GM21723 (cell line): ENCODE measurements at regions not wholly inside any gene's neighbourhood (a gene's known extent, or its start where the extent isn't known, plus 50 kb on each side); places are given as distances from the start of the nearest gene placed in this dataset.
"Not testable (repeated sequence)": the region's sequence is repeated elsewhere in the genome, so short reads cannot be mapped to it uniquely, and the experiment has no call there.

Experiments used
- ATAC-seq: cut with Tn5 transposase; IDR thresholded peaks from one replicate; pipeline ENCODE4 v1.9.1; 2021; ENCODE audit warnings: mild to moderate bottlenecking, moderate library complexity; ENCODE audit not compliant: unreplicated experiment

DNA sequence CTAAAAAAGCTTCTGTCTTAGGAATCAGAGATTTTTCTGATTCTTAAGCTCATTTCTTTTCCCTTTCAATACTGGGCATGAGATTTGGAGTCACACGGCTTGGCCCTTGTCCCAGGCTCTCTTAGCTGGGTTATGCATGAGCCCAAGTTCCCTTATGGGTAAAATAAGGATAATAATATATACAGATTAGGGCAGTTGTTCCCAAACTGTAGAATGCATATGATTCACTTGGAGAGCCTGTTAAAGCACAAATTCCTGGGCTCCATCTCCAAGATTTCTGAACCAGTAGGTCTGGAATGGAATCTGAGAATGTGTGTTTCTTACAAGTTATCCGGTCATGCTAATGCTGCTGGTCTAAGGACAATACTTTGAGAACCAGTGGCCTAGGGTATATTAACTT, 154.0 kb downstream of the REEP3 start:
- ATAC-seq = no peak

DNA sequence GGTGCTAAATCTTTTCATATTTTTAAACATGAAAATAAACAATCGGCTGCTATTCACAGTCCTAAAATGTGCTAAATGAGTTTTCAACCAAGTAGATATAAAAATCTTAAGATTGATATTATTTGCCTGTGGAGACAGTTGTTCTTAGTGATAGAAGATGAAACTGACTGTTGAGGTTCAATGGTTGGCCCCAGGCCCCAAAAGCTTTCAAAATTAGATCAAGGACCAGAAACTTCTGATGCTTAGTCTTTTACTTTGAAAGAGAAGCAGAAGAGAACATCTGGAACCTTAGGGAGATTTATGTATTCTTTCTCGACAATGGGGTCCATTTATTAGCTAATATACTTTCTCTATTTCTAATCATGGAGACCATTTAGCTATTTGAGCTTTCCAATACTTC, 155.8 kb downstream of the REEP3 start:
- no peak for ATAC-seq

DNA sequence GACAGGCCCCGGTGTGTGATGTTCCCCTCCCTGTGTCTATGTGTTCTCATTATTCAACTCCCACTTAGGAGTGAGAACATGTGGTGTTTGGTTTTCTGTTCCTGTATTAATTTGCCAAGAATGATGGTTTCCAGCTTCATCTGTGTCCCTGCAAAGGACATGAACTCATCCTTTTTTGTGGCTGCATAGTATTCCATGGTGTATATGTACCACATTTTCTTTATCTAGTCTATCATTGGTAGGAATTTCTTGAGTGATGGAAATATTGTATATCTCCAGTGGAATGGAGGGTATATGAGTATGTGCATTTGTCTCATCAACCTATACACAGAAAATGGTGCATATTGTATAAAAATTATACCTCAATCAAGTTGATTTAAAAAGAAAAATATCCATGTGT, 159.3 kb downstream of the REEP3 start:
- not testable (repeated sequence) for ATAC-seq

DNA sequence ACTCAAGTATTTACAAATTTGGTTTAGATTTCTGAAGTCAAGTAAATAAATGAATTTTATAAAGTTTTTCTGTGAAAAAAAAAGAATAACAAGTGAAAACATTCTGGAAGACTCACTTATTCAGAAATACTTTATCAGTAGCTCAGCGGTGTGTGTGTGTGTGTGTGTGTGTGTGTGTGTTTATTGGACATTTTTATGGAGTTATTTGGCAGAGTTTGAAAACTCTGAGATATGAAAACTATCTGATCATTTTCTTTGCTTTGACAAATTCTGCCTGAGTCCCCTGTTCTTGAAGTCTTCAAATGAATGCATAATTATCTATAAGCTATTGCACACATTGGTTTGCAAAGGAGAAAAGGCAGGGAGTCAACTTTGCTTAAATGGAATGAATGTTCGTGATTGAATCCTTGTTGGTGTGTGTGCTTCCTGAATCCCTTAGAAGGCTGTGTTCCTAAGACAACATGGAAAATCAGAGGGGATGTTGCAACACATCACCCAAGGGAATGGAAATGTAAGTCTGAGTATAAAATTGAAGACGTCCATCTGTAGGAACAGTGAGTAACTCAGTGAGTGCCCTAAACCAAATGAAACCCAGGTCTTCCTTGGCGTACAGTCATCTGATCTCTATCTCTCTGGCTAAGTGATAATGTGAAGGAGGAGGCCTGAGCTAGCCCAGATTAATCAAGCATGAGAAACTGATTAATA, 160.9 kb downstream of the REEP3 start:
- no peak for ATAC-seq

DNA sequence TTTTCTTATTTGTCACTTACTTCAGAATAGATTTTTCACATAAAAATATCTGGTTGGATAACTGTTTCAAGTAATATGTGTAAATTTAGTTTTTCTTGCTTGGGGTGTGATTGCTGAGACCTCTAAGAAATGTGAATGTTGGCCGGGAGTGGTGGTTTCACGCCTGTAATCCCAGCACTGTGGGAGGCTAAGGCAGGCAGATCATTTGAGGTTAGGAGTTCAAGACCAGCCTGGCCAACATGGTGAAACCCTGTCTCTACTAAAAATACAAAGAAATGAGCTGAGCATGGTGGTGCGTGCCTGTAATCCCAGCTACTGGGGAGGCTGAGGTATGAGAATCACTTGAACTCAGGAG, 161.5 kb downstream of the REEP3 start:
- ATAC-seq = not testable (repeated sequence)

DNA sequence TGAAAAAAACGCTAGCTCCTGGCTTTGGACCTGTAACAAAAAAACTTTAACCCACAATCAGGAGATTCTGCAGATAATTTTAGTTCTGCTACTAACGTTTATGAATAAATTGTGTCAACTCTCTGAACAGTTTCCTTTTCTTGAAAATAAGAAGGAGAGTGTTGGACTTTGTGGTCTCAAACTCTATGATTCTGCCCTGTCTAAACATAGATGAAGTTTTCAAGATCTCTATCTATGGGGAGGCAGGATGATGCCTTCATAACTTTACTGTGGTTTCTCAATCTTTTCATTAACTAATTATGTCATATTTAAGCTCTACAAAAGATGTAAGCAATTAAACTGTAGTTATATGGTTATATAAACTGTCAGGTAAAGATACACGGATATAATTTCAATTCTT, 162.0 kb downstream of the REEP3 start:
- ATAC-seq = no peak

DNA sequence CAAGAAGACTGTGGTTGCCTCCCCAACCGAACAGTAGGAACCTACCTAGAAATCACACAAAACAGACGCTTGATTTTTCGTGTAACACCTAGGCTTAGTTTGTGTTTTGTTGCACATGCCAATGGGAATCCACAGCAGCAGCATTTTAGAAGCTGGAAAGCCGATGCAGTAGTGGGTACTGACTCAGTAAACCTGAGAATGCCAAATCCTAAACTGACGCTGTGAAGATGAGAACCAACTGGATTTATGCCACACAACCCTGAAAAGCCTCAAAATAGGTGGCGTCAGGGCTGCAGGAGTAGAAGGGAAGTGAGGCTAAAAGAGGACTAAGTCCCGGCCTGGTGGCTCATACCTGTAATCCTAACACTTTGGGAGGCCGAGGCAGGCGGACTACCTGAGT, 162.5 kb downstream of the REEP3 start:
- ATAC-seq = no peak

DNA sequence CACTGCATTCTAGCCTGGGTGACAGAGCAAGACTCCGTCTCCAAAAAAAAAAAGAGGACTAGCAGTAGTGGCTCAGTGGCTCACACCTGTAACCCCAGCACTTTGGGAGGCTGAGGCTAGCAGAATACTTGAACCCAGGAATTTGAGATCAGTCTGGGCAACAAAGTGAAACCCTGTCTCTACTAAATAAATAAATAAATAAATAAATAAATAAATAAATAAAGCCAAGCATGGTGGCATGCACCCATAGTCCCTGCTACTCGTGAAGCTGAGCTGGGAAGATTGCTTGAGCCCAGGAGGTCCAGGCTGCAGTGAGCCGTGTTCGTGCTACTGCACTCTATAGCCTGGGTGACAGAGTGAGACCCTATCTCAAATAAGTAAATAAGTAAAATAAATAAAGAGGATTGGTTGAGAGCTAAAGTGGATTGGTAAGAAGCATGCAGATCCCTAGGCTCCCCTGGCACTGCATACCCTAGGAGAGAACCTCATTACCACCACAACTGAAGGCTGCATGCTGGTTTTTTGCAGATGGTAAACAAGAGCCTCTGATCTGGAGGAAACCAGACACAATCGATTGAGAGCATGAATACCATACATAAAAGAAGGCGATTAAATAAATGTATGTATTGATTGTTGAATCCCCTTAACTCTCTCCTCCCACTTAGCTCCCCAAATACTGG, 163.2 kb downstream of the REEP3 start:
- ATAC-seq = no peak

DNA sequence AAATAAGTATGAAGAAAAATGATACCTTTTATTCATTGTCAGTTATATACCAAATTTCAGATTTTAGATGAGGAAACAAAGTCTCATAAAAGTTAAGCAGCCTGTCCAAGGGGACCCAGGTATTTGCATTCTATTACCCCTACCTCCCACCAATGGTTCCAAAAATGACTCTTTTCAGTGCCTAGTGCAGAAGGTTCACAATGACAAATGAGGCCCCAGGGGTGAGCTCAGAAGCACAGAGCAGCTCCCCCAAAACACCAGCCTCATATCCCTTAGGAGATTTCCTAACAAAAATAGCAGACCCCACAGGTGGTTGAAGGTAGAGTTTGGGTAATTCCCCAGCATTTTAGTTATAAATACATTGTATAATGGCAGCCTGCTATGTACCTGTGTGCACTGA, 168.6 kb downstream of the REEP3 start:
- peak; percentile 52 for ATAC-seq

DNA sequence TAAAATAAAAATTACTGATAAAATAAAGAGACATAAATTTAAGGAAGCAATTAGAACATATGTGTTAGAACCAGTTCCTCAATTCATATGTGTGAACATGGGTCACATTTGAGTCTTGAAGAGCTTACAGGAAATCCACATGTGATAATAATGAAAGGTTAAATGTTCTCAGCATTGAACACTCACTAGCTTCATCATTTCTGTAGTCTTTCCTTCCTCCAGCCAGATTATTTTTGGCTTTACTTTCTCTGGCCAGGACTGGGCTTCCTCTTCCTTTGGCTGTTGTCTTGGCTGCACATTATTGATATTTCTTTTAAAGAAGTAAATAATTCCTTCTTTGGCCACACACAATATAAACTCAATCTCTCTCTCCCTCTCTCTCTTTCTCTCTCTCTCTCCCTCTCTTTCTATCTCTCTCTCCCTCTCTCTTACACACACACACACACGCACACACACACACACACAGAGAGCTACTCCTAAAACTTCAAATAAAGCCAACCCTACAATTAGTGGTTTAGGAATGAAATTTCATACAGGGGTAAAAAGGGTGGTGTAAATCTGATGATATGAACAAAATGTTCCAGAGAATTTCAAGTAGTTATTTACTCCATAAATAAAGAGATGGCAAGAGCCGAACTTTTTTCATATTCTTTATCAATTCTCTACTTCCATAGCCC, 171.2 kb downstream of the REEP3 start:
- ATAC-seq = peak; percentile 52

DNA sequence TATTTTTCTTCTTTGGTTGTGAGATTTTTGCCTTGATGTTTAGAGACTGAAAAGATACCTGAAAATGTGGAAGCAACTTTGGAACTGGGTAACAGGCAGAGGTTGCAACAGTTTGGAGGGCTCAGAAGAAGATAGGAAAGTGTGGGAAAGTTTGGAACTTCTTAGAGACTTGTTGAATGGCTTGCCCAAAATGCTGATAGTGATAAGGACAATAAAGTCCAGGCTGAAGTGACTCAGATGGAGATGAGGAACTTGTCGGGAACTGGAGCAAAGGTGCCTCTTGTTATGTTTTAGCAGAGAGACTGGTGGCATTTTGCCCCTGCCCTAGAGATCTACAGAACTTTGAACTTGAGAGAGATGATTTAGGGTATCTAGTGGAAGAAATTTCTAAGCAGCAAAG, 171.8 kb downstream of the REEP3 start:
- ATAC-seq = not testable (repeated sequence)

DNA sequence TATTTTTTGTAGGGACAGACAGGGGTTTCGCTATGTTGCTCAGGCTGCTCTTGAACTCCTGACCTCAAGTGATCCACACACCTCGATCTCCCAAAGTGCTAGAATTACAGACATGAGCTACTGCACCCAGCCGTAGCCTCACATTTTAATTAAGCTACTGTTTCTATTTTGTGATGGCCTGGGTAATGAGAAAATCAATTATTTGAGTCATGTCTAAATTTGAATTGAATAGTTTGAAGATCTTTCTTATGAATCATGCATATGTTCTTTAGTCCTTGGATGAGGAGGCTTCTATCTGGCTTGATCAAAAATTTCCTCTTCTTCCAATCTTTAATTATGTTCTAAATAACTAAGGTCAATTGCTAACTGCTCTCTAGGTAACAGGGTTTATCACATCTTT, 175.0 kb downstream of the REEP3 start:
- no peak for ATAC-seq

DNA sequence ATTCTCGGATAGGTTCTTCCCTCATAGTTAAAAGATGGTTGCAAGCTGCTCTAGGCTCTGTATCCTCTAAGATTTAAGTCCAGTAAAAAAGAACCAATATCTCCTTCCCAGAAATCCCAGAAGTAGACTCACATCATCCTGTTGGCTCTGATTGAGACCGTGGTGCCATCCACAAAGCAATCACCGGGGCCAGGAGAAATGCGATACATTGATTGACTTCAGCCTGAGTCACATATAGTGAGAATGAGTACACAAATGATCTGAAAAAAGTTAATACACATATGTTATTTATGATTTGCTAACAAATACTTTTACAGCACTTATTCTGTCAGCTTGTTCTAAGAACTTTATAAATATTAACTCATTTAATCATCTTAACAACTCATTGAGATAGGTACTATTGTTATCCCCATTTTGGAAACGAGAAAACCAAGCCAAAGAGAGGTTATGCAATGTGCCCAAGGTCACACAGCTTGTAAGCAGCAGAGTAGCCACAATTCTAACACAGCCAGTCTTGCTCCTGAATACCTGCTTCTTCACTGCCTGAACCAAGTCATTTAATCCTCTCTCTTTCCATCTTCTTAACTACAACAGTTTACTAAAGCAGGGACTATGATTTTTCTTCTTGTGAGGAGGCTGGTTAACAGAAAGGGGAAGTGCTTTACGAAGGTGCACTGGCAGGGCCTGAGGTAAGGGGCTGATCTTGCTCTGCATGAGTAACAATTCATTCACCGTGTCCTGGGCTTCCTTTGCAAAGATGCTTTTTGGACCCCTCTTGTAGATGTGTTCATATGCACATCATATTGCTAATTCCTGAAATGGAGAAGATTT, 177.0 kb downstream of the REEP3 start:
- peak; percentile 67 for ATAC-seq

DNA sequence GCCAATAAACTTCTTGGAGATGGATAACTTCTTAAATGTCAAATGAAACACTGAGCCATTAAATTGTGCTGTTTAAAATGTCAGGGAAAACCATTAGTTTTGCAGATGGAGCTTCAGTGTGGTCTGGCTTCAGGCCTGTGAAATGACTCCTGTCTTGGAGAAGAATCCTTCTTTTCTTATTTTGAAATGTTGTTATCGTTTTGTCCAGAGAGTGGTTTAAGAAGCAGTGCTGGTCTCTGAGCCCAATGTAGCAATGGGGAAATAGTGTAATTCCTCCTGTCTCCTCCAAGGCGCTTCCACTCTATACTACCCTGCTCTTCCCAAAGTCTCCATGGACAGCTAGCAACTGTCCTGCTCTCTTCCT, 177.6 kb downstream of the REEP3 start:
- ATAC-seq = no peak

DNA sequence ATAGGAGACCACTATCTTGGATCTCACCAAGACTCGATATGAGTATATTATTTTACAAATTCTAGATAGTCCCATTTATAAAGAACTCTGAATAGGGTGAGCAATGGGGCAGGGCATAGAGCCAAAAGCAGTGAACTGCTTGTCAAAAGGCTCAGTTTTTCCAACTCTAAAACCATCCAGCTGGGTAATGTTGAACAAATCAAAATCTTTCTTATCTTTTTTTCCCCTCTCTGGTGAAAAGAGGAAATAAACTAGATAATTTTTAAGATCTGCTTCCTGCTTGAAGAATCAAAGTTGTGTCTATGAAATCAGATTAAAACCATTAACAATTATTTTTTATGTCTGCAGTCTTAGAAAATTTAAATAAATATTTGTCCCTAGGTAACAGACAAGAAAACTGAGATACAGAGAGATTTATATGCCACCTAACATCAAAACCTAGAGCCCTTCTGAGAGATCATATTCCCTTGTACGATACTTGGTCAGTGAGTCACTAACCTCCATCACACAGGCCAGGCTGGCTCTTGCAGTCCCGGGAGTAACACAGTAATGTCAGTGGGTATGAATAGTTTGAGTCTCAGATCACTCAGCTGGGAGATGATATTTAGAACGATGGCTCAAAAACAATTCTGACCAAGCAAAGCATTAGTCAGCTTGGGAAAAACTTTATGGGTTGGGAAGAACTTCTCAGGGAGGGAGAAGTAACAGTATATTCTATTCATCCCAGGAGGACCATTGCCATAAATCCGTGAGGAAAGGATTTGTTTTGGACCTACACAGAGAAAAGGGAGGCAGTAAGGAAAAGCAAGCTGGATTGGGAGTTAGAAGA, 178.8 kb downstream of the REEP3 start:
- ATAC-seq = no peak

DNA sequence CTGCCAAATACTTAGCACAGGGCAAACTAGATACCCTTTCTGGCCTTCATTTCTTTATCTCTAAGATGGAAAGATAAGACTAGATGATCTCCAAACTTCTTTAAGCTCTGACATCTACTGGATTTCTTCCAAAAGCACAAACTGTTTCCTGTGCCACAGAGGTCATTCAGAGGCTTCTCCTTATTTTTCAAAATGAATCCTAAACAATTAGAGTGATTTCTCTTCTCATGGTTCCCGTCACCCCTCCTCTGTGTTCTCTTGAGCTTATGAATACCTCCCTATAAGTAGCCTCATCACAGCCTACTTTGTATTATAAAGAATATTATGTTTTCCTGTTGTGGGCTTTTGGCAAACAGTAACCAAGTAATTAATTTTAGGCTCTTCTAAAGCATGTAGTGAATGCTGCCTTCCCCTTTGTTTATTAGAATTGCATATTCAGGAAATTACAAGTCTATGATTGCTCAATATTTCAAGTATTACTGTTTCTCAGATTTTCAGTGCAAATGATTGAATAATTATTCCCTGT, 179.5 kb downstream of the REEP3 start:
- ATAC-seq = no peak

DNA sequence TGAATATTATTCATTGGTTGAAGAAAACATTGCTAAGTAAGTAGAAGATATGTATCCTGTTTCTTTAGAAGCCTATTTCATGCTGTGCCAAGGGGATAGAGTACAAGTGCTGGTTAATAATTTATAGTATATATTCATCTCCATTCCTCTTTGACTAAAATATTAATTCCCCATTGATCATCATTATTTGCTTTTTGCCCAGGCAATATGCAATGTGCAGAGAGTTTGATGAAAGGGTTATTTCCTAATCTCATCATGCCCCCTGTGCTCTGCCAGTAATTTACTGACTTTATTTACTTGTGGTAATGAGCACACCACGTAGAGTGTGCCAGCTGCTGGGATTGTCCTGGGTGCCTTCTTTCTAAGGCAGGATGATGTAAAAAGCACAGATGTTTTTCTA, 180.9 kb downstream of the REEP3 start:
- ATAC-seq = no peak

DNA sequence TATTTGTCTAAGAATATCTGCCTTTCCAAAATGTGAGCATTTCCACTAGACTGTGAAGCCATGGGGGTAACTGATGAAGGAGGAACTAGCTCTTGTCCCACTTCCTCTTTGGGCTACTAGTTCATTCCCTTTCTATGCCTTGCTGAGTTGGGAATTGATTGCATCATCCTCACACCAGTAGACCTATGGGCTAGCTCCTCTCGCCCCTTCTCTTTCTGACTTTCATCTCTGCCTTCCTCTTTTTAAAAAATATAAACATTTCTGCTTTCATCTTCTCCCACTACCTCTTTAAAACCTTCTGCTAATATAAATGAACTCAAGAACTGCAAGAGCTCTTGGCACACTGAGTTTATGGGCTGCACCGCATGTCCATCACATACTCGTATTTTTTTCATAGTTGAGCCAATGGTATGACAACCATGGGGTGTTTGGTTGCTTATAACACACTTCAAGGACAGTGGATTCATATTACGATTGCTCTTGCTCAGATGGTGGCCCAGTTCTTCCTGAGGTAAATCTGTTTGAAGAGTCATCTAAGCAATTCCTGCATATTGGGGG, 182.0 kb downstream of the REEP3 start:
- ATAC-seq = peak; percentile 44

DNA sequence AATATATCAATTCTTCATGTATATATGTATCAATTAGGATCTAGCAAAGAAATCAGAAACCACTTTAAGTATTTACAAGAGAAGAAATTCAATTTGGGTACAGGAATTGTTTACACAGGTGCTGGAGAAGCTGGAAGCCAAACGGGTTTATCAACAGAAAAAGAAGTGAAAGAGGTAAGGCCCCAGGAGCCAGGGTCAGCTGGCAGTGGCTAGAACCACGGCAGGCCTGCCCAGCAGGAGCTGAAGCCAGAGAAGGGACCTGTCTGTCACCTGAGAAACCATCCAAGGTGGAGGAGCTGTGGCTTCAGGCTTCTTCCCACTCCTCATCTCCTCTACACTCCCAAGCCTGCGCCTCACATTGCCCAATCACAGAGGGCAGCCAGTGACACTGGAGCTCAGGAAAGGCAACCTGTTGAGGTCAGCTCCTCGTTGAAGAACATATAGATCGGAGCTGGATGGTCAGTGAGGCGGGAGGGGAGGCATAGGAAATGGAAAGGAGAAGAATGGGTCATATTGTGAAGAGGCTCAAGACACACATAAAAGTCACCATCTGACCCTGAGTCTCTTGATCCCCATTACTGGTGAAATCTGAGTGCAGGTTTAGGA, 182.6 kb downstream of the REEP3 start:
- ATAC-seq = no peak
